ENCODE measurements at regions not wholly inside any gene's neighbourhood (a gene's known extent, or its start where the extent isn't known, plus 50 kb on each side); places are given as distances from the start of the nearest gene placed in this dataset.
"Not testable (repeated sequence)": the region's sequence is repeated elsewhere in the genome, so short reads cannot be mapped to it uniquely, and the experiment has no call there.

GRCh38 chr1:188672153-188672552, 1805.5 kb downstream of the BRINP3 start:
- no peak for DNase-seq

DNA sequence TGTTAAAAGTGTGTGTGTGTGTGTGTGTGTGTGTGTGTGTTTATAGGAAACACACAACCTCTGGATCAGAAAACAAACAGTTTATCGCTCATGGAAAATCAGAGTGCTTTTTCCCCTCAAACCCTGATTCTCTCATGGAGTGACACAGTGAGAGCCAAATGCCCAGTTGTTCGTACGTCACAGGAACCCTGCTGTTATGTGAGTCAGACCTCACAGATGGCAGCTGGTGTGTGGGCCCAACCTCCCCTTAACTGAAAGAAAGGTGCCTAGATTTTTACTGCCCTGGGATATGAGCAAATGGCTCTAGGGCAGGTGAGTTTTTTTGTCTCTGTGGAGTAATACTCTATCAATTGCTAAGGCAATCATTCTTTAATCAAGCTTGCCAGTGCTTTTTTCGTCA, 1788.1 kb downstream of the BRINP3 start:
- DNase-seq = no peak

- DNase-seq = no peak
These were observed 1777.5 kb downstream of the BRINP3 start for GRCh38 chr1:188700116-188700515.

- DNase-seq = no peak
These were observed 1770.9 kb downstream of the BRINP3 start for GRCh38 chr1:188706742-188707141.

- DNase-seq = no peak
These were observed 1768.7 kb downstream of the BRINP3 start for GRCh38 chr1:188708795-188709535.

GRCh38 chr1:188715566-188715965, 1762.1 kb downstream of the BRINP3 start:
- no peak for DNase-seq

GRCh38 chr1:188719735-188720134, 1757.9 kb downstream of the BRINP3 start:
- no peak for DNase-seq

DNA sequence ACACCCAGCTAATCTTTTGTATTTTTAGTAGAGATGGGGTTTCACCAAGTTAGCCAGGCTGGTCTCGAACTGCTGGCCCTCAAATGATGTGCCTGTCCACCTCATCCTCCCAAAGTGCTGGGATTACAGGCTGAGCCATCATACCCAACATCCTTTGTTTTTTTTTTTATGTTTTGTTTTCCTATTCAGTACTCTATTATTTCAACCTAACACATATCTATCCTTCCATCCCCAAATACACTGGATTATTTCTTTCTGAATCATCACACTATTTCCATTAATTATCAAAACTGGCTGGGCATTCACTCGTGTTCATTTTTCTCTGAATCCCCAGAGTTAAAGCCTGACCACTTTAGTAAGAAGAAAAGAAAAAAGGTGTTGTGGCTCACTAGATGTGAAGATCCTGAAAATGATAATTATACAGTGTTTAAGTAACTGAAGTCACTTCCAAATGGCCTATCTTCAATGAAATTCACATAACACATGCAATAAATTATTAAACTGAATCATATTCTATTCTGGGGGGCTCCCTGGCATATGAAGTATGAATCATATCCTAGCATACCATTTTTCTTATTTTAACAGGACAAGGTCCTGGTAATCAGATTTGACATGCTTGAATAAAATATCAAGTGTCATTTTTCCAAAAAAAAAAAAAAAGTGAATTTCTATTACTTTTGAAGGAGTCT, 1754.2 kb downstream of the BRINP3 start:
- DNase-seq = no peak

GRCh38 chr1:188729039-188729438, 1748.6 kb downstream of the BRINP3 start:
- DNase-seq = no peak

- DNase-seq = no peak
These were observed 1742.1 kb downstream of the BRINP3 start for GRCh38 chr1:188735567-188735966.

DNA sequence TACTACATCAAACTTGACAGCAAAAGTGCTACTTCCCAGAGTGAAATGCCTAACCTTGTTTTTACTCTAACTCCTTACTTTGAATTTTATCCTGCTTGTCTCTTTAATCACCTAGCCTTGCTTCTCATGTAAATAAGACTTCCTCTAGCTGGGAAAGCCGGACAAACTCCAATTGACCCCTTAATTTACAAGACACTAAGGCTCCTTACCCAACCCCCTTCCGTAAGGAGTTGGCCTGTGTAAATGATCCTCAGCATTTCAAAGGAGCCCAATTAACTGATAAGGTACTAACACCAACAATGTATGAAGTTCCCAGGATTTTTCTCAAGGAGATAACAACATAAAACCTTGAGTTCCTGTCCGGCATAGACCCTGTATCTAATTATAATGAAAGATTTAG, 1728.4 kb downstream of the BRINP3 start:
- not testable (repeated sequence) for DNase-seq

GRCh38 chr1:188752027-188752426, 1725.6 kb downstream of the BRINP3 start:
- DNase-seq = not testable (repeated sequence)

DNA sequence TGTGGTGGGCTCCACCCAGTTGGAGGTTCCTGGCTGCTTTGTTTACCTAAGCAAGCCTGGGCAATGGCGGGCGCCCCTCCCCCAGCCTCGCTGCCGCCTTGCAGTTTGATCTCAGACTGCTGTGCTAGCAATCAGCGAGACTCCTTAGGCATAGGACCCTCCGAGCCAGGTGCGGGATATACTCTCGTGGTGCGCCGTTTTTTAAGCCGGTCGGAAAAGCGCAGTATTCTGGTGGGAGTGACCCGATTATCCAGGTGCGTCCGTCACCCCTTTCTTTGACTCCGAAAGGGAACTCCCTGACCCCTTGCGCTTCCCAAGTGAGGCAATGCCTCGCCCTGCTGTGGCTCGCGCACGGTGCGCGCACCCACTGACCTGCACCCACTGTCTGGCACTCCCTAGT, 1719.9 kb downstream of the BRINP3 start:
- DNase-seq = not testable (repeated sequence)

DNA sequence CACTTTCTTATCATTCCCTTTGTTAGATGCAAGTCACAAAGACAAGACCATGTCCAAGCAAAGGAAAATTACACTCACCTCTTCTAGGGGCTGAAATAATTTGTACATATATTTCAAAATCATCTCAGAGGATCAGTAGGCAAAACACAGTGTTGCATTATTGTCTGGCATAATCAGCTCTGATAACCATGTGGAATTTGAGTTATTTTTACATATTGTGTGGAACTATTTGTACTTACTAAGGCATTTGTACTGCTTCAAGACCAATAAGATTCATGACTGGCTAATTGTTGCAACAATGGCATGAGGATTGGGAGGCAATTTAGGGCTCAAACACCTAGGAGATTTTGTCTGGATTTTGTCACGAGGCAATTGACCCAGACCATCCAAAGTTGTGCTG, 1716.4 kb downstream of the BRINP3 start:
- no peak for DNase-seq

DNA sequence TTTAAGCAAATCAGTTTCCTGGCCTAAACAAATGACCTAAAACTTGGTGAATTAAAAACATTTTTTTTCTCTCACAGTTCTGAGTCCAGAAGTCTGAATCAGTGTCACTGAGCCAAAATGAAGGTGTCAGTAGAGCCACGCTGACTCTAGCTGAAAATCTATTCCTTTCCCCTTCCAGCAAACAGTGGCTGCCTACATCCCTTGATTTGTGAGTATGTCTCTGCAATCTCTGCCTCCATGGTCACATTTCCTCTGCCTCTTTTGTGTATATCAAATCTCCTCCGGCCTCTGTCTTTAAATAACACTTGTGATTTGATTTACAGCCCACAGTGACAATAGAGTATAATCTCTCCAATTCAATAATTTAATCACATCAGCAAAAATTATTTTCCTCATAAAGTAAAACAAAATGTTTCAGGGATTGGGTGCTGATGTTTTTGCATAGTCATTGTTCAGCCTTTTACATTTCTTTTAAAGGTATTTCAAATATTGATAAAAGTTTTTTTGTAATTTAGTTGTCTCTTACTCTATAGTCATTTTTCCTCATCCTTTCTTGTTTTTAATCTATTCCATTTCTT, 1715.4 kb downstream of the BRINP3 start:
- DNase-seq = no peak

GRCh38 chr1:188763541-188763940, 1714.1 kb downstream of the BRINP3 start:
- no peak for DNase-seq

- DNase-seq = no peak
These were observed 1708.5 kb downstream of the BRINP3 start for GRCh38 chr1:188769181-188769580.

DNA sequence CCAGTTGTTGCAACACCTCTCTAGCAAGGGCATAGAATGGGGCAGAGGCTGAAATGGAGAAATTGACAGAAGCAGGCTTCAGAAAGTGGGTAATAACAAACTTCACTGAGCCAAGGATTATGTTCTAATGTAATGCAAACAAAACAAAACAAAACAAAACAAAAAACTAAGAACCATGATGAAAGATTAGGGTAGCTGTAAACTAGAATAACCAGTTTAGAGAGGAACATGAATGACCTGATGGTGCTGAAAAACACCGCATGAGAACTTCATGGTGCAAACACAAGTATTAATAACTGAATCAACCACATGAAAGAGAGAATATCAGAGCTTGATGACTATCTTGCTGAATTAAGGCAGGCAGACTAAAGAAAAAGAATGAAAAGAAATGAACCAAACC, 1707.7 kb downstream of the BRINP3 start:
- DNase-seq = no peak

- no peak for DNase-seq
These were observed 1699.1 kb downstream of the BRINP3 start for GRCh38 chr1:188778578-188778977.

DNA sequence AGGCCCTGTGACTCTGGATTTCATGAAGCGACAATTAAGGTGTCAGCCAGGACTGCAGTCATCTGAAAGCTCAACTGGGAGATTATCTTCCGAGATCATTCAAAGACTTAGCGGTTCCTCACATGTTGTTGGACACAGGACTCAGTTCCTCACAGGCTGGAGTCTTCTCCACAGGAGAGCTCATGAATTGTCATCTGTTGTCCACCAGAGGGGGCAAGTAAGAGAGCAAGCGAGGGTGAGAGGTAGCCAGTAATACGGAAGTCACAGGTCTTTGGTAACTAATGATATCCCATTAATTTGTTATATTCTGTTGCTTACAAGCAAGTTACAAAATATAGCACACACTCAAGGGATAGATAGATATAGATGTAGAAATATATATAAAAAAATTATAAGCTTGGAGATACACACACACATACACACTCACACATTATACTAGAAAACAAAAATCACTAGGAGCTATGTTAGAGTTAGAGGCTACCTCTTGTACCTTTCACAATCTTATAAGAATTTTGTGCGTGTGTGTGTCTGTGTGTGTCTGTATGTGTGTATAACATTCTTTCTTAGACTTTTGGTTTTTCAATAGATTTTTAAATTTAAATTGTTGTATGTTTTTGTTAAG, 1695.3 kb downstream of the BRINP3 start:
- DNase-seq = no peak

- no peak for DNase-seq
These were observed 1682.7 kb downstream of the BRINP3 start for GRCh38 chr1:188794969-188795368.

DNA sequence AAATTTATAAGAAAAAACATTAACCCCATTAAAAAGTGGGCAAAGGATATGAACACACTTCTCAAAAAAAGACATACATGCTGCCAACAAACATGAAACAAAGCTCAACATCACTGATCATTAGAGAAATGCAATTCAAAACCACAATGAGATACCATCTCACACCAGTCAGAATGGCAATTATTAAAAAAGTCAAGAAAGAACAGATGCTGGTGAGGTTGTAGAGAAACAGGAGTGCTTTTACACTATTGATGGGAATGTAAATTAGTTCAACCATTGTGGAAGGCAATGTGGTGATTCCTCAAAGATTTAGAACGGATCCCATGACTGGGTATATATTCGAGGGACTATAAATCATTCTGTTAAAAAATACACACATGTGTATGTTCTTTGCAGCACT, 1665.5 kb downstream of the BRINP3 start:
- not testable (repeated sequence) for DNase-seq

DNA sequence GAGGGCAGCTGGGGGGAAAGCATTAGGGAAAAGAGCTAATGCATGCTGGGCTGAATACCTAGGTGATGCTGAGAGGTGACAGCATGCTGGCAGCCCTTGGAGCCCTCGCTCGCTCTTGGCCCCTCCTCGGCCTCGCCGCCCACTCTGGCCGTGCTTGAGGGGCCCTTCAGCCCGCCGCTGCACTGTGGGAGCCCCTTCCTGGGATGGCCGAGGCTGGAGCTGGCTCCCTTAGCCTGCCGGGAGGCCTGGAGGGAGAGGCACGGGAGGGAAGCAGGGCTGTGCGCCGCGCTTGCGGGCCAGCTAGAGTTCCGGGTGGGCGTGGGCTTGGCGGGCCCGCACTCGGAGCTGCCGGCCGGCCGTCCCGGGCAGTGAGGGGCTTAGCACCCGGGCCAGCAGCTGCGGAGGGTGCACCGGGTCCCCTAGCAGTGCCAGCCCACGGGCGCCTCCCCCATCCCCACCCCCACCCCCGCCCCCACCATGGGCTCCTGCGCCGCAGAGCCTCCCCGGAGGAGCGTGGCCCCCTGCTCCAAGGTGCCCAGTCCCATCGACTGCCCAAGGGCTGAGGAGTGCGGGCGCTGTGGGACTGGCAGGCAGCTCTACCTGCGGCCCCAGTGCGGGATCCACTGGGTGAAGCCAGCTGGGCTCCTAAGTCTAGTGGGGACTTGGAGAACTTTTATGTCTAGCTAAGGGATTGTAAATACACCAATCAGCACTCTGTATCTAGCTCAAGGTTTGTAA, 1664.7 kb downstream of the BRINP3 start:
- DNase-seq = not testable (repeated sequence)
